ENCODE measurements at regions not wholly inside any gene's neighbourhood (a gene's known extent, or its start where the extent isn't known, plus 50 kb on each side); places are given as distances from the start of the nearest gene placed in this dataset.

DNA sequence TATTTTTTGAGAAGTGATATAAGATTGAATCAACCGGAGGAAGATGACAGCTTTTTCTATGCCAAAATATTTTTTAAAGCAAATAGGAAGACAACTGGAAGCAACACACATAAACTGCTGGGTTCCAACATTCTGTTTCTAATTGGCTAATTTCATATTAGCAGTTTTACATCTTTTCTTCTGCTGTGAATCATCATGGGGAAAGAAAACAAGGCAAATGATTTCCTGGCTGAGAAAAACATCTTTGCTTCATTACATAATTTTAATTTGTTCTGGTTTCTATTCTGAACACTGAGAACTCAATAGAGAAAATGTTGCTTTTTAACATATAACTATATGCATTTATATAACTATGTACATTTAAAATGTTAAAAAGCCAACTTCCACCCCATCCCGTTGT is 2518.5 kb downstream of the ARAP2 start:
- Mint-ChIP-seq H3K4me3 (no peak overlapping the region), H3K36me3 (no peaks in the 10 kb centered on the region), H3K4me1 (no peaks in the 10 kb centered on the region), H3K9me3 (peaks cover 0 to 3% (median 0%) of the 10 kb centered on the region in 7 donors), H3K27ac (no peak overlapping the region), H3K27me3 (ENCODE audit: low read depth in 3 of 3) (no peaks in the 10 kb centered on the region)
- no peak overlapping the region for H3K4me3 ChIP-seq (replicated peaks in 1 of 3; ENCODE audit: low read depth in 2 of 3, low read length in 3 of 3)
- H3K27ac ChIP-seq (ENCODE audit: low read depth in 1 of 2, low read length in 2 of 2): no peak overlapping the region
- no peak overlapping the region for H2AFZ ChIP-seq (ENCODE audit: insufficient read depth, low read depth, low read length, poor library complexity, severe bottlenecking)
- no peaks in the 10 kb centered on the region for H3K9me3 ChIP-seq (replicated peaks in 1 of 2; ENCODE audit: control insufficient read depth in 1 of 2, insufficient read depth in 1 of 2, low read length in 2 of 2)
- no peaks in the 10 kb centered on the region for H4K20me1 ChIP-seq (ENCODE audit: insufficient read depth, low read length)
- no CpG with 5 or more reads among the region's 2 CpGs for WGBS (ENCODE audit: insufficient coverage)
- H3K36me3 ChIP-seq (replicated peaks in 1 of 2; ENCODE audit: control insufficient read depth in 1 of 2, insufficient read depth in 2 of 2, low read length in 2 of 2): no peaks in the 10 kb centered on the region
- intact Hi-C loops (cut with micrococcal nuclease): no loop called here
- no peaks in the 10 kb centered on the region for H3K79me2 ChIP-seq (ENCODE audit: insufficient read depth, low read length)
- H3K4me2 ChIP-seq (replicated peaks; ENCODE audit: extremely low read depth, low read length, poor library complexity, severe bottlenecking): no peak overlapping the region
- H3K9ac ChIP-seq (ENCODE audit: insufficient read depth, low read length, poor library complexity, severe bottlenecking): no peak overlapping the region
- no peak for DNase-seq
- H3K4me1 ChIP-seq (ENCODE audit: control insufficient read depth in 1 of 2, insufficient read depth in 2 of 2, low read length in 2 of 2): no peaks in the 10 kb centered on the region
- TF ChIP-seq, protein P1, sequence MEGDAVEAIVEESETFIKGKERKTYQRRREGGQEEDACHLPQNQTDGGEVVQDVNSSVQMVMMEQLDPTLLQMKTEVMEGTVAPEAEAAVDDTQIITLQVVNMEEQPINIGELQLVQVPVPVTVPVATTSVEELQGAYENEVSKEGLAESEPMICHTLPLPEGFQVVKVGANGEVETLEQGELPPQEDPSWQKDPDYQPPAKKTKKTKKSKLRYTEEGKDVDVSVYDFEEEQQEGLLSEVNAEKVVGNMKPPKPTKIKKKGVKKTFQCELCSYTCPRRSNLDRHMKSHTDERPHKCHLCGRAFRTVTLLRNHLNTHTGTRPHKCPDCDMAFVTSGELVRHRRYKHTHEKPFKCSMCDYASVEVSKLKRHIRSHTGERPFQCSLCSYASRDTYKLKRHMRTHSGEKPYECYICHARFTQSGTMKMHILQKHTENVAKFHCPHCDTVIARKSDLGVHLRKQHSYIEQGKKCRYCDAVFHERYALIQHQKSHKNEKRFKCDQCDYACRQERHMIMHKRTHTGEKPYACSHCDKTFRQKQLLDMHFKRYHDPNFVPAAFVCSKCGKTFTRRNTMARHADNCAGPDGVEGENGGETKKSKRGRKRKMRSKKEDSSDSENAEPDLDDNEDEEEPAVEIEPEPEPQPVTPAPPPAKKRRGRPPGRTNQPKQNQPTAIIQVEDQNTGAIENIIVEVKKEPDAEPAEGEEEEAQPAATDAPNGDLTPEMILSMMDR (IDR thresholded peaks at IDR 0.05): no peak
- no peaks in the 10 kb centered on the region for H3K27me3 ChIP-seq (ENCODE audit: control insufficient read depth in 2 of 2, insufficient read depth in 2 of 2, low read length in 2 of 2)

DNA sequence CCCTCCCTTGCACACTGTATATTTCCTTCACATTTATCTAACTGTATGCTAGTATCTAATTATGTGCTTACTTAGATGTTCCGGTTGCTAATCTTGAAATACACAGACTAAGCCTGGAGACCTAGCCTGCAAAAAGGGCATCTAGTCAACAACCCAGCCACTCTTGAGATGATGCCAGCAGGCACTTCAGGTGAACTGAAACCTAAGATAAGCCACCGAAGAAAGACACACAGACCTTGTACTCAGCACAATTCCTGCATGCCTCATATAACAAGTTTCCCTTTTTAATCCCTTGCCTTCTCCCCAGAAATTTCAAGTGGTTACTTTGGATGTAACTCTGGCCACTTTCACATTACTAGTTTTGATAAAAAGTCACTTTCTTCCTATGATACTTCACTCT is 2506.6 kb downstream of the ARAP2 start:
- intact Hi-C loops (cut with micrococcal nuclease): no loop called here
- Histone ChIP-seq H3K9ac (ENCODE audit: insufficient read depth, low read length, poor library complexity, severe bottlenecking) (no peak overlapping the region), H3K4me3 (replicated peaks in 1 of 3; ENCODE audit: low read depth in 2 of 3, low read length in 3 of 3) (no peak overlapping the region), H3K79me2 (ENCODE audit: insufficient read depth, low read length) (no peaks in the 10 kb centered on the region), H3K27me3 (ENCODE audit: control insufficient read depth in 2 of 2, insufficient read depth in 2 of 2, low read length in 2 of 2) (no peaks in the 10 kb centered on the region), H3K4me1 (ENCODE audit: control insufficient read depth in 1 of 2, insufficient read depth in 2 of 2, low read length in 2 of 2) (no peaks in the 10 kb centered on the region), H3K4me2 (replicated peaks; ENCODE audit: extremely low read depth, low read length, poor library complexity, severe bottlenecking) (no peak overlapping the region), H4K20me1 (ENCODE audit: insufficient read depth, low read length) (no peaks in the 10 kb centered on the region), H3K9me3 (replicated peaks in 1 of 2; ENCODE audit: control insufficient read depth in 1 of 2, insufficient read depth in 1 of 2, low read length in 2 of 2) (peaks cover 0 to 20% of the 10 kb centered on the region in 2 donors), H2AFZ (ENCODE audit: insufficient read depth, low read depth, low read length, poor library complexity, severe bottlenecking) (no peak overlapping the region), H3K36me3 (replicated peaks in 1 of 2; ENCODE audit: control insufficient read depth in 1 of 2, insufficient read depth in 2 of 2, low read length in 2 of 2) (no peaks in the 10 kb centered on the region), H3K27ac (ENCODE audit: low read depth in 1 of 2, low read length in 2 of 2) (no peak overlapping the region)
- Mint-ChIP-seq H3K4me3 (no peak overlapping the region), H3K27me3 (ENCODE audit: low read depth in 3 of 3) (peaks cover 0 to 1% (median 0%) of the 10 kb centered on the region in 3 donors), H3K4me1 (no peaks in the 10 kb centered on the region), H3K27ac (no peak overlapping the region), H3K36me3 (no peaks in the 10 kb centered on the region), H3K9me3 (peaks cover 2 to 22% (median 7%) of the 10 kb centered on the region in 7 donors)
- TF ChIP-seq, protein P1 (IDR thresholded peaks at IDR 0.05): no peak
- no peak for DNase-seq
- WGBS (ENCODE audit: insufficient coverage): 78% methylated on average over 1 of the region's 2 CpGs
